ENCODE measurements at regions not wholly inside any gene's neighbourhood (a gene's known extent, or its start where the extent isn't known, plus 50 kb on each side); places are given as distances from the start of the nearest gene placed in this dataset.

- TF ChIP-seq TRAFD1 (CRISPR knock-in tag; IDR thresholded peaks at IDR 0.05; ENCODE audit: borderline replicate concordance) (no peak), BRD4 (CRISPR knock-in tag; IDR thresholded peaks at IDR 0.05) (no peak), ATF4 (CRISPR knock-in tag; IDR thresholded peaks at IDR 0.05) (peak in 1 of 2 experiments; percentile 28; a peak in 1 of 4 replicates), ZNF775 (CRISPR knock-in tag; IDR thresholded peaks at IDR 0.05; ENCODE audit: borderline replicate concordance) (no peak), SMC3 (IDR thresholded peaks at IDR 0.05; ENCODE audit: low read length) (no peak), HMG20A (CRISPR knock-in tag; IDR thresholded peaks at IDR 0.05; ENCODE audit: borderline replicate concordance) (peak; percentile 34; the same call in 1 of the 2 replicates), ZNF879 (CRISPR knock-in tag; IDR thresholded peaks at IDR 0.05) (no peak), USF2 (IDR thresholded peaks at IDR 0.05; ENCODE audit: low read depth, low read length) (peak; percentile 36; the same call in 1 of the 2 replicates), USF2 (CRISPR knock-in tag; IDR thresholded peaks at IDR 0.05; ENCODE audit: borderline replicate concordance) (no peak), SRSF4 (IDR thresholded peaks at IDR 0.05; ENCODE audit: low read depth, low read length, poor library complexity, severe bottlenecking) (no peak), FIP1L1 (IDR thresholded peaks at IDR 0.05; ENCODE audit: borderline replicate concordance, insufficient read depth, low read depth, low read length) (no peak), TGIF2 (CRISPR knock-in tag; IDR thresholded peaks at IDR 0.05) (no peak), CEBPG (CRISPR knock-in tag; IDR thresholded peaks at IDR 0.05) (peak; percentile 38), ZFP62 (CRISPR knock-in tag; IDR thresholded peaks at IDR 0.05) (no peak), STAG1 (CRISPR knock-in tag; IDR thresholded peaks at IDR 0.05) (no peak), RFX3 (CRISPR knock-in tag; IDR thresholded peaks at IDR 0.05) (no peak), DDIT3 (CRISPR knock-in tag; IDR thresholded peaks at IDR 0.05) (no peak), EEA1 (CRISPR knock-in tag; IDR thresholded peaks at IDR 0.05; ENCODE audit: borderline replicate concordance) (no peak), DMTF1 (CRISPR knock-in tag; IDR thresholded peaks at IDR 0.05) (no peak), DMAP1 (CRISPR knock-in tag; IDR thresholded peaks at IDR 0.05) (no peak), FOXA3 (CRISPR knock-in tag; IDR thresholded peaks at IDR 0.05) (0 out of 2 replicates have a peak, but pooled peaks have one; percentile 17), TBX2 (CRISPR knock-in tag; IDR thresholded peaks at IDR 0.05; ENCODE audit: borderline replicate concordance) (no peak), ZNF557 (CRISPR knock-in tag; IDR thresholded peaks at IDR 0.05) (no peak), ZFY (CRISPR knock-in tag; IDR thresholded peaks at IDR 0.05) (no peak), ZFP1 (CRISPR knock-in tag; IDR thresholded peaks at IDR 0.05) (no peak), CENPT (CRISPR knock-in tag; IDR thresholded peaks at IDR 0.05; ENCODE audit: low read depth) (no peak)
Observed at GRCh38 chr6:95293257-95293656, 284.1 kb upstream of the MANEA start (continued).
